ENCODE measurements at regions not wholly inside any gene's neighbourhood (a gene's known extent, or its start where the extent isn't known, plus 50 kb on each side); places are given as distances from the start of the nearest gene placed in this dataset.

DNA sequence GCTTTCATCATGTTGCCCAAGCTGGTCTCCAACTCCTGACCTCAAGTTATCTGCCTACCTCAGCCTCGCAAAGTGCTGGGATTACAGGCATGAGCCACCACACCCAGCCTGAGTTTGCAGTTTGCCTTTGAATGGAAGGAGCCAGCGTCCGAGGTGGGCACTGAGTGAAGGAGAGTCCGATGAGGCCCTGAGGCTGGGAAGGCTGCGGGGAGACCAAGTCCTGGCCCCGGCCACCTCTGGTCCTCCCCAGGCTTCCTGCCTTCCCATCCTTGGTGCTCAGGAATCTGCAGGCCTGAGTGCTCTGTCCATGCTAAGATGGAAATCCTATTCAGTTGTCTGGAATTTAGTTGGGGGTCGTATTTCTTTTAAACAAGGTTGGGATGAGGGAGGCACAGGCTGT is 82.9 kb downstream of the SMIM21 start:
- no peak for DNase-seq (ENCODE audit: low read depth)
- no peak overlapping the region for H3K4me3 ChIP-seq (replicated peaks; ENCODE audit: low read depth, low read length)
- TF ChIP-seq, protein P1, sequence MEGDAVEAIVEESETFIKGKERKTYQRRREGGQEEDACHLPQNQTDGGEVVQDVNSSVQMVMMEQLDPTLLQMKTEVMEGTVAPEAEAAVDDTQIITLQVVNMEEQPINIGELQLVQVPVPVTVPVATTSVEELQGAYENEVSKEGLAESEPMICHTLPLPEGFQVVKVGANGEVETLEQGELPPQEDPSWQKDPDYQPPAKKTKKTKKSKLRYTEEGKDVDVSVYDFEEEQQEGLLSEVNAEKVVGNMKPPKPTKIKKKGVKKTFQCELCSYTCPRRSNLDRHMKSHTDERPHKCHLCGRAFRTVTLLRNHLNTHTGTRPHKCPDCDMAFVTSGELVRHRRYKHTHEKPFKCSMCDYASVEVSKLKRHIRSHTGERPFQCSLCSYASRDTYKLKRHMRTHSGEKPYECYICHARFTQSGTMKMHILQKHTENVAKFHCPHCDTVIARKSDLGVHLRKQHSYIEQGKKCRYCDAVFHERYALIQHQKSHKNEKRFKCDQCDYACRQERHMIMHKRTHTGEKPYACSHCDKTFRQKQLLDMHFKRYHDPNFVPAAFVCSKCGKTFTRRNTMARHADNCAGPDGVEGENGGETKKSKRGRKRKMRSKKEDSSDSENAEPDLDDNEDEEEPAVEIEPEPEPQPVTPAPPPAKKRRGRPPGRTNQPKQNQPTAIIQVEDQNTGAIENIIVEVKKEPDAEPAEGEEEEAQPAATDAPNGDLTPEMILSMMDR (IDR thresholded peaks at IDR 0.05; ENCODE audit: low read length, missing control alignments) = no peak

DNA sequence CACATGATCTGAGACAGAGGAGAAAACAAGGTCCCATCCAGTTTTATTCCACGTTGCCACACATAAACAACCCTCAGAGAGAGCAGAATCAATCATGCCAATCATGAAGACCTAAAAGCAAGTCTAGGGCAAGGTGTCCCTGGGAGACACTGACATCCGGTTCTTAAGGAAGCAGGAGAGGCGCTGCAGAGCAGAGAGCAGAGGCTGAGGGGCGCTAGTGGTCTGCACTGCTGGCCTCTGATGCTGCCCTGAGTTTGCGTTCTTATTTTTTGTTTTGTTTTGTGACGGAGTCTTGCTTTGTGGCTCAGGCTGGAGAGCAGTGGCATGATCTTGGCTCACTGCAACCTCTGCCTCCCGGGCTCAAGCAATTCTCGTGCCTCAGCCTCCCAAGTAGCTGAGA is 83.3 kb downstream of the SMIM21 start:
- TF ChIP-seq, protein P1 (IDR thresholded peaks at IDR 0.05; ENCODE audit: low read length, missing control alignments) = no peak
- no peak for DNase-seq (ENCODE audit: low read depth)
- H3K4me3 ChIP-seq (replicated peaks; ENCODE audit: low read depth, low read length) = no peak overlapping the region

DNA sequence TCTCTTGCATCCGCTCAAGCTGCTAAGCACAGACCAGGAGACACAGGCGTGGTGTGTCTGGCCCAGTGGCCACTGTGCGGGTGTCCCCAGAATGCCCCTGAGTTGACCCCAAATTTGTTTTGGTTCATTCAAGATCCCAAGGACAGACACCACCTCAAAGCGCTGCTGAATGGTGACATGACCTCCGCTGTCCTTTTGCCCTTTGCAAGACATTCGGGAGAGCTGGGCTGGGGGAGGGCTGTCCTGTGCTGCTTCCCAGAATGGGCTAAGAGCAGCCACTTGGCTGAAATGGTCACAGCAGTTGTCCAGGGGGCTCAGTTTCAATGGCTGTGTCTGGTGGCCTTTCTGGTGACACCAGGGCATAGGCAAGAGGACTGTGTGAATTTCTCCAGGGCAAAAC is 84.1 kb downstream of the SMIM21 start:
- TF ChIP-seq, protein P1 (IDR thresholded peaks at IDR 0.05; ENCODE audit: low read length, missing control alignments) = no peak
- no peak for DNase-seq (ENCODE audit: low read depth)
- no peak overlapping the region for H3K4me3 ChIP-seq (replicated peaks; ENCODE audit: low read depth, low read length)

DNA sequence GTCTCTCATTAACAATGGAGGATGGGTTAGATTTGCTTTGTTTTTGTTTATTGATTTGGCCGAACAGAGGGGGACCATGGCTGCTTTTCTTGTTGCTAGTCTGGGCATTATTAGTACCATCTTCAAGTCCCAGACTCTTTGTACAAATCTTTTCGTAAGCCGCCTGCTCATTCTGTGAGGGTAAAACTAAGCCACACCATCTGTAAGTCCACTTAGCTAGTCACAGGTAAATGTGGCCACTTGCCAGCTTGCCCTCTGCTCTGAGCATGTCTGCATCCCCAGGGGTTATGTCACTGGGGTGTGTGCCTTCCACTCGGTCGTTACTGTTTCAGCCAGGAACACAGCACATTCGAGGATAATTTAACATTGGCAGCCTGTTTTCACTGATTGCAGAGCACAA is 85.6 kb downstream of the SMIM21 start:
- no peak for DNase-seq (ENCODE audit: low read depth)
- H3K4me3 ChIP-seq (replicated peaks; ENCODE audit: low read depth, low read length) = no peak overlapping the region
- TF ChIP-seq, protein P1 (IDR thresholded peaks at IDR 0.05; ENCODE audit: low read length, missing control alignments) = no peak

DNA sequence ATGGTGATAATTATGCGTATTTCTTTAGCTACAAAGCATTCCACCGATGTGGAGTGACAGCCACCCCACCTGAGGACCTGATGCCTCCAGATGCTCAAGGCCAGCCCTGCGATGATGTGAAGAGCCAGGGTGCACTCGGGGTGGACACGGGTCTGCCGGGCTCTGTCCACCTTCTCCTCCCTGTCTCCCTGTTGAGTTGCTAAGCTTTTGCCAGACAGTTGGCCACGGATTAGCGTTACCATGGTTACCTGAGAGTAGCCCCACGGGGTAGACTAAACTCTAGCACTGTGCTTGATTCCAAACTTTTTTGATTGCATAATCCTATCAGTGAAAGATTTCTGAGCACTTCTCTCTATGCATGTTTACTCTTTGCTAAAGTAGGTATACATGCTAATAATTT is 86.2 kb downstream of the SMIM21 start:
- TF ChIP-seq, protein P1 (IDR thresholded peaks at IDR 0.05; ENCODE audit: low read length, missing control alignments) = no peak
- DNase-seq (ENCODE audit: low read depth) = peak; percentile 1

DNA sequence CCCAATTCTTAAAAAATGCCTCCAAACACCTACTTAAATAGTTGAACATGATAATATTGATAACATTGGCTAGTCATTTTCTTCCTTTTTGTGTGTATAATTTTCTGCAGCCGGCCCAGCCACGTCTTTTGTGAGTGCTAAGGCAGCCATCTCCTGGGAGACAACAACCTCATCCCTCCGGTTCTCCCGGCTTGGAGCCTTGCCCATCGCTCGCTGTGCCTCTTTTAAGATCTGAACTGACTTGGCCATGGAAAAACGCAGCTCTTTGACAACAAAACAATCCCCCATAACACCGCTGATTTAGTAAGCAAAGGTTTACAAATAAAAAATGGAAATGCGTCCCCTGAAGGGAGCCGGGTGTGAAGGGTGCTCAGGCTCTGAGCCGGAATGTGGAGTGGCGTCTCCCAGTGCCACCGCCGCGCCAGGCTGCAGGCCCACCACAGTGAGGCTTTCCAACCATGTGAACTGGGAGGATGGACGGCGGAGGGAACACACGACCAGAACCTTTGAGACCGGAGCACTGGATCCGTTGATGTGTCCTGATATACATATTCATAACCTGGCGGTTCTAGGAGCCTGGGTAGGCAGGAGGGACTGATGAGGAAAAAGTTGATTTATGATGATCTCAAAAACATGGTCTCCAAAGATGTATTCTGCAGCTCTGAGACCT is 87.4 kb downstream of the SMIM21 start:
- DNase-seq (ENCODE audit: low read depth) = no peak
- no peak overlapping the region for H3K4me3 ChIP-seq (replicated peaks; ENCODE audit: low read depth, low read length)
- TF ChIP-seq, protein P1 (IDR thresholded peaks at IDR 0.05; ENCODE audit: low read length, missing control alignments) = no peak

More for the DNA sequence above, 86.2 kb downstream of the SMIM21 start:
- no peak overlapping the region for H3K4me3 ChIP-seq (replicated peaks; ENCODE audit: low read depth, low read length)
